GM21381 (cell line): ENCODE measurements at regions not wholly inside any gene's neighbourhood (a gene's known extent, or its start where the extent isn't known, plus 50 kb on each side); places are given as distances from the start of the nearest gene placed in this dataset.

Experiments
- ATAC-seq: cut with Tn5 transposase; IDR thresholded peaks from one replicate; pipeline ENCODE4 v1.9.1; 2021; ENCODE audit warnings: mild to moderate bottlenecking, moderate library complexity; ENCODE audit not compliant: unreplicated experiment

GRCh38 chr1:10896673-10897072 lies 100.2 kb upstream of the CASZ1 start:
- ATAC-seq = no peak

GRCh38 chr1:10897321-10897980 lies 101.0 kb upstream of the CASZ1 start:
- ATAC-seq = no peak

DNA sequence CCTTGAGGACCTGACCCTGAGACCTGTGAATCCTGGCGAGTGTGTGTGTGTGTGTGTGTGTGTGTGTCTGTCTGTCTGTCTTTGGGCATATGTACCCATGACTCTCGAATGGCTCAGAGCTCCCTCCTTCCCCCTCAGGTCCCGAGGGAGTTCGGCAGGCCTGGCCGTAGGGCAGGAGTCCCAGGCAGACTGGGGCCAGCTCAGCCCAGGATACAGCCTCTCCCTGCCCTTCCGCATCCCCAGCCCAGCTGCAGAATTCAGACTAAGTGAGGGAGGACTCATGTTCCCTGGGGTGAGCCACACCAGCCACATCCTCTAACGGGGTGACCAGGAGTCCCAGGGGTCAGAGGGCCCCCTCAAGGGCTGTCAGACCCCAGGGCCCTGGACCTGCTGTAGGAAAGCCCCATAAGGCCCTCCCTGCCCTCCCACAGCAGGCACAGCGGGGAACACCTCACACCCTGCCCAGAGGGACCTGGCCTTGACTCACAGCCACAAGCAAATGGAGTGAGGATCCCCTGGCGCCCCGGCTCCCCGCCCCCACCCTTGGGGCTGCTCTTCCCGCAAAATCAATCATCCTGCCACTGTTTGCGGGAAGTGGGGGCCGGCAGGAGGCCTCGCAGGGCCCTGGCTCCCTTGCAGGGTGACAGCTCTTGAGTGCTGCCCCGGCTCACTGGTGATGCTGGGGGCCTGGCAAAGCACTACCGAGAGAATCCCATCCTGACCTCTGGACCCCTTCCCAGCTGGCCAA lies 101.7 kb upstream of the CASZ1 start:
- ATAC-seq = no peak

GRCh38 chr1:10898921-10899320 lies 102.5 kb upstream of the CASZ1 start:
- ATAC-seq = no peak

- ATAC-seq = no peak
These were observed 103.2 kb upstream of the CASZ1 start for GRCh38 chr1:10899490-10900250.

DNA sequence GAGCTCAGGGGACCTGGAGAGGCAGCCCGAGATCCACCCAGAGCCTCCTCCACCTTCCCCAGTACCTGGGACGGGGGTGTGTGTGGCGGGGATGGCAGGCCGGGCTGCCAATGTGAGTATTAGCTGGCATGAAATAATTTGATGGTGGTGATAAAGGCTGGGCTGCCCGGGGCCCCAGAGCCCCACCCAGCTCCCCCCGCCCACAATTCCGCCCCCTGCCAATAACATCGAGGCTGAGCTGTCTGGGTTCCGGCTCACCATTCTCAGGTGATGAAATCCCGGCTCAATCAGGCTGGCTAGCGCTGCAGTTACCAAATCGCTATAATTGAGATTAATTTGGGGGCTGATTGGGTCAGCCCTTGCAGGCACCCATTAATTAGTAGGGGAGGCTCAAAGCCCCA lies 103.8 kb upstream of the CASZ1 start:
- no peak for ATAC-seq

GRCh38 chr1:10900691-10901090 lies 104.2 kb upstream of the CASZ1 start:
- ATAC-seq = no peak

DNA sequence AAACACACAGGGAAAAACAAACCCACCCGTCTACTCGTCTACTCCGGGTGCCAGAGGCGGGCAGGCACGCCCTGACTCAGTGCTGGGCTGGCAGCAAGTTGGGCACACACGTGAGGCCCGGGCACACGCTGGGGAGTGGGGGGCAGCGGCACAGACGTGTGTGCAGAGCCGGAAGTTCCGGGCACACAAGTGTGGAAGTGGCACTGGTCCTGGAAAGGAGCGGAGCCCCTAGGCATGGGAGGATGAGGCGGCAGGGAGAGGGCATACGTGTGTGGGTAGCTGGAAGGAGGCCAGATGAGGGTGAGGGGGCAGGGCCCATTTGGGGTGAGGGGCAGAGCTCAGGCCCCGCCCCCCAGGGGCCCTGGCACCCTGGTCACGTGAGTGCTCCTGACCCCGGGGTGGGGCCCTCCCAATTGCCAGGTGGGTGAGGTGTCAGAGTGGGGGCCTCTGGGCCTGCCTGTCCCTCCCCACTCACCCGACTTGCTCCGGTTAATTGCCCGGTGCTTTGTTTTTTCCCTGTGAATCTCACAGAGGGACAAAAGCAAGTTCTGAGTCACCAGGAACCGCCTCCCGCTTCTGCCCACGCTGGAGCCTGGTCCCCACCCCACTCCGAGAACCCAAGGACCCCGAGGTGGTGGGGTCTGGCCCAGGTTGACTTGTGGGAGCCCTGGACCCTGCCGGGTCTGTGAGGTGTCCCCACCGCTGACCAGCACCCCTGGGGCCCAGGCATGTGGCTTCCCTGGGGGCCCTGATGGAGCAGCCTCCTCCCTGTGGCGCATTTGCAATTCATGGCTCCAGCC lies 104.8 kb upstream of the CASZ1 start:
- ATAC-seq = no peak

GRCh38 chr1:10901891-10902805 lies 105.7 kb upstream of the CASZ1 start:
- ATAC-seq = no peak

DNA sequence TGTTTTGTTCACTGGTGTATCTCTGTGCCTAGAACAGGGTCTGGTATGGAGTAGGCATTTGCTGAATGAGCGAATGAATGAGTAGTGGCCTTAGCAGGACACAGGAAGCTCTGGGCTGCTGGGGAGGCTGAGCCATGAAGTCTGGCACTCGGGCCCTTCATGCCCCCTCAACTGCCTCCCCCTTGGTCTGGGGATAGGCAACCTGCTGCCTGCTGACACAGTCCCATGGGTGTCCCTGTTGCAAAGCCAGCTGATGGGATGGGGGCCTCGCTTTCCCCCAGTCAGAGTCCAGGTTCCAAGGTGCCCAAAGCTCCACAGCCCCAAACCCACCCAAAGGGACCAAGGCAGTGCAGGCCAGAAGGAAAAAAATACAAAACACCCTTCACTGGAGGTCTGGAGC lies 107.0 kb upstream of the CASZ1 start:
- ATAC-seq = no peak

DNA sequence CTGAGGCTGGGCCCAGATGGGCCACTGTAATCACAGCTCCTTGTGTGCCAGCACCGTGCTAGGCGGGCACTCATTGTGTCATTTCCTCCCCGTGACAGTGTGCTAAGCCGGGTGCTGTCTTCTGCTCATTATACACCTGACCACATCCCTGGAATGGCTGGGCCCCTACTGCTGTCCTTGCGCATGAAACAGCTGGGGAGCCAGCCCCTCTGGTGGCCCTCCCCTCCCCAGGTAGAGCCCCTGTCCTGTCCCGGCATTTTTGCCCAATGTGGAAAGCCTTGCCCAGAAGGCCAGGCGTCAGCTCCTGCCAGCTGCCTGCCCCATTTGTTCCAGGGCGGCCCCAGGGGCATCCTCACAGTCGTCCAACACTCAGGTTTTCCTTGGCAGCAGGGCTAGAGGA lies 107.4 kb upstream of the CASZ1 start:
- ATAC-seq = no peak

GRCh38 chr1:10904396-10905358 lies 107.8 kb upstream of the TARDBP start:
- no peak for ATAC-seq

- ATAC-seq = no peak
These were observed 106.4 kb upstream of the TARDBP start for GRCh38 chr1:10905841-10906655.

DNA sequence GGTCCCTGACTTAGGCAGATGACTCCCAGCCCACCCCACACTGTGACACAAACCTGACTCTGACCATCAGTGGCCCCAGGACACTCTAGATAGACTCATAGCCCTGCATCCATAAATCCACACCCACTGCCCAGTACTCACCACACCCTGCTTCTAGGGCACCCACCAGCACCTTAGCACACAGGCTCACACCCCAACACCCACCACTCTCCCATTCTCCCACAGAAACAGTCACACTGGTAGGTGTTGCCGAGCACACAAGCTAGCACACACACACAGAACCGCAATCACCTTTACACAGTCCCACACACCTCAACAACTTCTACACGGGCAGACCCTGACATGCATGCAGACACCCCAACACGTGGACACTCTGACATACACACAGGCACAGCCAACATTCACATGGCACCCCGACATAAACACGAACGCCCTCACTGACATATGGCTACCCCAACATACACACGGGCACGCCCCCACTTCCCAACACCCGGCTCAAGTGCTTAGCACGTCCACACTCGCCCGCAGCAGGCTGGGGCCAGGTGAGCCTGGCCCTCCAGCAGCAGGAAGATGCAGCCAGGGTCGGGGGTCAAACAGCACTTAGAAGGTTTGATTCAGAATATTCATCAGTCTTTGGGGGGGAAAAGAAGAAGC lies 105.5 kb upstream of the TARDBP start:
- ATAC-seq = no peak

DNA sequence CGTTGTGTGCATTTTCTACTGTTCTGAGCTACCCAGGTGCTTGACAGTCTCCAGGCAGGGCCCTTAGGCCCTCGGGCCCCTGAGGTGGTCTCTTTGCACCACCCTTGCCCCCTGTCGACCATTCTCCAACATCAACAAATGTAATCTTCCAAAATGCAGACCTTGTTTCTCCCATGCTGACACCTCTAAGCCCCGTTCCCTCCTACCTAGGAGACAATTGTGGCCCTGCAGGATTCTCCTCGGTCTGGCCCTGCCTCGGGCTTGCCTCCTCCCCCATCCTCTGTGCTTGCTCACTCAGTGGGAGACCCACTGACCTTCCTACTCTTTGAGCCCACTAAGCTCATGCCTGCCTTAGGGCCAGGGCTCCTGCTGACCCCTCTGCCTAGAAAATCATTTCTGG lies 104.2 kb upstream of the TARDBP start:
- no peak for ATAC-seq

DNA sequence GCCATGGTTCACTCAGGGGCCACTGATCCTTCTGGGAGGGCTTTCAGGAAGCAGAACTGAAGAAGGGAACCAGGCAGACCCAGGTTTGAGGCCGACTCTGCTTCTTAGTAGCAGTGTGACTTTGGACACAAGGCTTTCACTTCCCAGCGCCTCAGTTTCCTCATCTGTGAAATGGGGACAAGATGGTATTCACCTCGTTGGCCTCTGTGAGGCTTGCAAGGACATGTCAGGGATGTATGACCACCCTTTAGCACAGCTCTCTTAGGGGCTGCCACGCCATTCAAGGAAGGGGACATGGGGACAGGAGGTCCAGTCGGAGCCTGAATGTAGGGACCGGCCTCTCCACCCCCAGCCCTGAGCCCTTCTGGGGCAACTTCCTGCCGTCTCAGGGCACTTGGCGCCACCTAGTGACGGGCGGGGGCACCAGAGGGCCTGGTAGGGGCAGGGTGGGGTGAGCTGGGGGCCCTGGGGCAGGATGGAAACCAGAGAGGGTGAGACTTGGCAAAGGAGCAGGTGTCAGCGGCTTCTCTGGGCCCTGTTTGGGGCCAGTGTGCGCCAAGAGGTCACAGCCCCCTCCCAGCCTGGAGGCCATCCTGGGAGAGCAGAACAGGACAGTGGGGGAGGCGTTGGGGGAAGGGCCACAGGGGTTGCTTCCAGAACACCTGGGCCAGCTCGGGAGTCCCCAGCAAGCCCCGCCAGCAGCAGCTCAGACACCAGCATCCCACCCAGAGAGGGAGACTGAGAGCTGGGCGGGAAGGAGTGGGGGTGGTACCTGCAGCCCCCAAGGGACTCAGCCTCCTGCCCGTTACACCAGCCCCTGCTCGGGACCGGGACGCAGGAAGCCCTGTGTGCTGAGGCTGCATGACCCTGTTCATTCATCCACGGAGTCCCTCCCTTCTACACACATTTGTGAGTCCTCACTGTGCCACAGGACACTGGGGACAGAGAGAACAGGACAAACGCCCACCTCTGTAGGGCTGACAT lies 102.5 kb upstream of the TARDBP start:
- no peak for ATAC-seq
